ENCODE measurements at regions not wholly inside any gene's neighbourhood (a gene's known extent, or its start where the extent isn't known, plus 50 kb on each side); places are given as distances from the start of the nearest gene placed in this dataset.
"Not testable (repeated sequence)": the region's sequence is repeated elsewhere in the genome, so short reads cannot be mapped to it uniquely, and the experiment has no call there.

- TF ChIP-seq EZH2 (IDR thresholded peaks at IDR 0.05); FOXP2 (optimal IDR thresholded peaks at IDR 0.05; ENCODE audit: control extremely low read depth, extremely low read length, insufficient read depth); POLR2AphosphoS5 (IDR thresholded peaks at IDR 0.05; ENCODE audit: borderline replicate concordance, low read depth, low read length): not testable (repeated sequence)
Measured at GRCh38 chr15:84152381-84152979, 83.1 kb upstream of the GOLGA6L4 start.
